GM23338 (cell line): ENCODE measurements at regions not wholly inside any gene's neighbourhood (a gene's known extent, or its start where the extent isn't known, plus 50 kb on each side); places are given as distances from the start of the nearest gene placed in this dataset.

Experiments used
- ATAC-seq: fragments of 200-7000 bp; cut with Tn5 transposase; 3 replicates; pipeline ENCODE4 v1.9.1; 2020
- DNase-seq: peaks from one replicate; pipeline ENCODE4 v3.0.0-alpha.2; 2015; ENCODE audit warnings: low spot score
- H2AFZ ChIP-seq: fragments of 200-600 bp; sonication (generic); 2 replicates; pipeline ENCODE4 v1.8.0; 2016; ENCODE audit warnings: antibody characterized with exemption, mild to moderate bottlenecking, moderate library complexity
- H3F3A ChIP-seq: fragments of 200-600 bp; sonication (generic); replicated peaks from 2 replicates; pipeline ENCODE4 v1.8.0; 2017; ENCODE audit warnings: antibody characterized with exemption, mixed run types, low read depth
- H3K27ac ChIP-seq: fragments of 200-600 bp; sonication (generic); 2 replicates; pipeline ENCODE4 v1.6.1; 2016; ENCODE audit warnings: low read depth
- H3K27me3 ChIP-seq: fragments of 200-600 bp; sonication (generic); 2 replicates; pipeline ENCODE4 v1.8.0; 2016; ENCODE audit warnings: mild to moderate bottlenecking, mixed run types, moderate library complexity; ENCODE audit not compliant: insufficient read depth
- H3K36me3 ChIP-seq: fragments of 200-600 bp; sonication (generic); 2 replicates; pipeline ENCODE4 v1.8.0; 2016; ENCODE audit warnings: mild to moderate bottlenecking; ENCODE audit not compliant: insufficient read depth
- H3K4me1 ChIP-seq: fragments of 200-600 bp; sonication (generic); 2 replicates; pipeline ENCODE4 v1.8.0; 2016; ENCODE audit warnings: mild to moderate bottlenecking, moderate library complexity; ENCODE audit not compliant: insufficient read depth
- H3K4me2 ChIP-seq: fragments of 200-600 bp; sonication (generic); 2 replicates; pipeline ENCODE4 v1.7.1; 2017; ENCODE audit warnings: mixed run types
- H3K4me3 ChIP-seq: fragments of 200-600 bp; sonication (generic); 2 replicates; pipeline ENCODE4 v1.6.1; 2016; ENCODE audit warnings: mixed run types
- H3K79me2 ChIP-seq: fragments of 200-600 bp; sonication (generic); replicated peaks from 2 replicates; pipeline ENCODE4 v1.8.0; 2017; ENCODE audit warnings: mild to moderate bottlenecking; ENCODE audit not compliant: insufficient read depth
- H3K9me2 ChIP-seq: fragments of 200-600 bp; sonication (generic); 2 replicates; pipeline ENCODE4 v1.8.0; 2017; ENCODE audit not compliant: insufficient read depth
- H4K20me1 ChIP-seq: fragments of 200-600 bp; sonication (generic); replicated peaks from 2 replicates; pipeline ENCODE4 v1.8.0; 2017; ENCODE audit warnings: mild to moderate bottlenecking; ENCODE audit not compliant: insufficient read depth
- H3K27ac Mint-ChIP-seq: 2 replicates; pipeline ENCODE4 v1.8.0; 2020; ENCODE audit warnings: inconsistent platforms, mild to moderate bottlenecking, moderate library complexity, mixed read lengths
- H3K27me3 Mint-ChIP-seq: 3 replicates; pipeline ENCODE4 v1.8.0; 2022; ENCODE audit warnings: low read depth, mild to moderate bottlenecking, moderate library complexity, mixed read lengths, inconsistent platforms; ENCODE audit not compliant: insufficient read depth, poor library complexity
- H3K36me3 Mint-ChIP-seq: 3 replicates; pipeline ENCODE4 v1.8.0; 2021; ENCODE audit warnings: low read depth, mild to moderate bottlenecking, inconsistent platforms, moderate library complexity, mixed read lengths
- H3K4me1 Mint-ChIP-seq: 3 replicates; pipeline ENCODE4 v1.8.0; 2020; ENCODE audit warnings: mild to moderate bottlenecking, inconsistent platforms, mixed read lengths
- H3K4me3 Mint-ChIP-seq: 3 replicates; pipeline ENCODE4 v1.8.0; 2021; ENCODE audit warnings: moderate library complexity, mild to moderate bottlenecking, inconsistent platforms, mixed read lengths
- H3K9me3 Mint-ChIP-seq: 3 replicates; pipeline ENCODE4 v1.8.0; 2020; ENCODE audit warnings: moderate library complexity, mild to moderate bottlenecking, inconsistent platforms, mixed read lengths
- CREB1 ChIP-seq: fragments of 250-450 bp; sonication (Bioruptor Pico); IDR thresholded peaks from 2 replicates; pipeline ENCODE4 v1.5.0; 2020; ENCODE audit warnings: low read depth, mild to moderate bottlenecking, moderate library complexity
- CTCF ChIP-seq, 2 experiments: fragments of 200-600 bp in 1 of 2; sonication (generic) in 1 of 2; conservative IDR thresholded peaks; 2 replicates each; pipeline versions ENCODE4 v1.5.1 to v1.6.1; 2016 to 2017; ENCODE audit warnings: antibody characterized with exemption in 2 of 2, low read depth in 2 of 2, mild to moderate bottlenecking in 2 of 2, moderate library complexity in 1 of 2
- EZH2 ChIP-seq: fragments of 200-600 bp; sonication (generic); IDR thresholded peaks from one replicate; pipeline ENCODE4 v1.8.0; 2017; ENCODE audit warnings: antibody characterized with exemption, mild to moderate bottlenecking, low read depth; ENCODE audit not compliant: unreplicated experiment
- EZH2phosphoT487 ChIP-seq: fragments of 200-600 bp; sonication (generic); IDR thresholded peaks from one replicate; pipeline ENCODE4 v1.8.1; 2018; ENCODE audit warnings: antibody characterized with exemption; ENCODE audit not compliant: unreplicated experiment
- JUNB ChIP-seq: IDR thresholded peaks from one replicate; pipeline ENCODE4 v1.6.1; 2016; ENCODE audit warnings: antibody characterized with exemption; ENCODE audit not compliant: unreplicated experiment
- NANOG ChIP-seq: IDR thresholded peaks from 2 replicates; pipeline ENCODE4 v1.6.1; 2016; ENCODE audit warnings: antibody characterized with exemption, borderline replicate concordance
- POLR2AphosphoS5 ChIP-seq: IDR thresholded peaks from 2 replicates; pipeline ENCODE4 v1.6.1; 2016; ENCODE audit warnings: antibody characterized with exemption, low read depth
- REST ChIP-seq: IDR thresholded peaks from one replicate; pipeline ENCODE4 v1.6.1; 2018; ENCODE audit warnings: antibody characterized with exemption; ENCODE audit not compliant: unreplicated experiment
- STAT1 ChIP-seq: IDR thresholded peaks from one replicate; pipeline ENCODE4 v1.6.1; 2016; ENCODE audit warnings: antibody characterized with exemption; ENCODE audit not compliant: unreplicated experiment
- ZNF114 ChIP-seq: fragments of 250-450 bp; sonication (Bioruptor Pico); IDR thresholded peaks from 2 replicates; pipeline ENCODE4 v1.5.0; 2020; ENCODE audit warnings: mild to moderate bottlenecking, moderate library complexity
- ZNF331 ChIP-seq: fragments of 250-450 bp; sonication (Bioruptor Pico); IDR thresholded peaks from 2 replicates; pipeline ENCODE4 v1.5.0; 2020; ENCODE audit warnings: low read depth, mild to moderate bottlenecking, moderate library complexity
- TF ChIP-seq, protein P1 (sequence below): fragments of 250-450 bp; sonication (Bioruptor Pico); IDR thresholded peaks from 2 replicates; pipeline ENCODE4 v1.5.0; 2020; ENCODE audit warnings: mild to moderate bottlenecking, moderate library complexity
- TF ChIP-seq, protein P2 (sequence below): IDR thresholded peaks from 2 replicates; pipeline ENCODE4 v1.6.1; 2016; ENCODE audit warnings: antibody characterized with exemption

- H3K9me2 ChIP-seq: no peaks in the 10 kb centered on the region
- Mint-ChIP-seq H3K27me3 (no peaks in the 10 kb centered on the region), H3K4me1 (peaks cover 9% of the 10 kb centered on the region; the same call in 2 of the 3 replicates), H3K9me3 (peaks cover 74% of the 10 kb centered on the region), H3K27ac (no peak overlapping the region), H3K4me3 (no peak overlapping the region), H3K36me3 (peaks cover 9% of the 10 kb centered on the region; the same call in 2 of the 3 replicates)
- H3K4me2 ChIP-seq: no peak overlapping the region
- H3K36me3 ChIP-seq: peaks cover 3% of the 10 kb centered on the region; the same call in 1 of the 2 replicates
- no peaks in the 10 kb centered on the region for H3F3A ChIP-seq
- no peak for DNase-seq
- H2AFZ ChIP-seq: no peak overlapping the region
- ATAC-seq: no peak
- no peaks in the 10 kb centered on the region for H3K27me3 ChIP-seq
- TF ChIP-seq CREB1 (CRISPR knock-in tag) (no peak), EZH2 (no peak), POLR2AphosphoS5 (no peak), EZH2phosphoT487 (no peak), ZNF331 (no peak), CTCF (conservative IDR thresholded peaks at IDR 0.05; ENCODE audit: low read depth in 2 of 2) (no peak), JUNB (no peak), NANOG (no peak), ZNF114 (CRISPR knock-in tag) (no peak), REST (no peak), STAT1 (no peak)
- TF ChIP-seq, protein P1, sequence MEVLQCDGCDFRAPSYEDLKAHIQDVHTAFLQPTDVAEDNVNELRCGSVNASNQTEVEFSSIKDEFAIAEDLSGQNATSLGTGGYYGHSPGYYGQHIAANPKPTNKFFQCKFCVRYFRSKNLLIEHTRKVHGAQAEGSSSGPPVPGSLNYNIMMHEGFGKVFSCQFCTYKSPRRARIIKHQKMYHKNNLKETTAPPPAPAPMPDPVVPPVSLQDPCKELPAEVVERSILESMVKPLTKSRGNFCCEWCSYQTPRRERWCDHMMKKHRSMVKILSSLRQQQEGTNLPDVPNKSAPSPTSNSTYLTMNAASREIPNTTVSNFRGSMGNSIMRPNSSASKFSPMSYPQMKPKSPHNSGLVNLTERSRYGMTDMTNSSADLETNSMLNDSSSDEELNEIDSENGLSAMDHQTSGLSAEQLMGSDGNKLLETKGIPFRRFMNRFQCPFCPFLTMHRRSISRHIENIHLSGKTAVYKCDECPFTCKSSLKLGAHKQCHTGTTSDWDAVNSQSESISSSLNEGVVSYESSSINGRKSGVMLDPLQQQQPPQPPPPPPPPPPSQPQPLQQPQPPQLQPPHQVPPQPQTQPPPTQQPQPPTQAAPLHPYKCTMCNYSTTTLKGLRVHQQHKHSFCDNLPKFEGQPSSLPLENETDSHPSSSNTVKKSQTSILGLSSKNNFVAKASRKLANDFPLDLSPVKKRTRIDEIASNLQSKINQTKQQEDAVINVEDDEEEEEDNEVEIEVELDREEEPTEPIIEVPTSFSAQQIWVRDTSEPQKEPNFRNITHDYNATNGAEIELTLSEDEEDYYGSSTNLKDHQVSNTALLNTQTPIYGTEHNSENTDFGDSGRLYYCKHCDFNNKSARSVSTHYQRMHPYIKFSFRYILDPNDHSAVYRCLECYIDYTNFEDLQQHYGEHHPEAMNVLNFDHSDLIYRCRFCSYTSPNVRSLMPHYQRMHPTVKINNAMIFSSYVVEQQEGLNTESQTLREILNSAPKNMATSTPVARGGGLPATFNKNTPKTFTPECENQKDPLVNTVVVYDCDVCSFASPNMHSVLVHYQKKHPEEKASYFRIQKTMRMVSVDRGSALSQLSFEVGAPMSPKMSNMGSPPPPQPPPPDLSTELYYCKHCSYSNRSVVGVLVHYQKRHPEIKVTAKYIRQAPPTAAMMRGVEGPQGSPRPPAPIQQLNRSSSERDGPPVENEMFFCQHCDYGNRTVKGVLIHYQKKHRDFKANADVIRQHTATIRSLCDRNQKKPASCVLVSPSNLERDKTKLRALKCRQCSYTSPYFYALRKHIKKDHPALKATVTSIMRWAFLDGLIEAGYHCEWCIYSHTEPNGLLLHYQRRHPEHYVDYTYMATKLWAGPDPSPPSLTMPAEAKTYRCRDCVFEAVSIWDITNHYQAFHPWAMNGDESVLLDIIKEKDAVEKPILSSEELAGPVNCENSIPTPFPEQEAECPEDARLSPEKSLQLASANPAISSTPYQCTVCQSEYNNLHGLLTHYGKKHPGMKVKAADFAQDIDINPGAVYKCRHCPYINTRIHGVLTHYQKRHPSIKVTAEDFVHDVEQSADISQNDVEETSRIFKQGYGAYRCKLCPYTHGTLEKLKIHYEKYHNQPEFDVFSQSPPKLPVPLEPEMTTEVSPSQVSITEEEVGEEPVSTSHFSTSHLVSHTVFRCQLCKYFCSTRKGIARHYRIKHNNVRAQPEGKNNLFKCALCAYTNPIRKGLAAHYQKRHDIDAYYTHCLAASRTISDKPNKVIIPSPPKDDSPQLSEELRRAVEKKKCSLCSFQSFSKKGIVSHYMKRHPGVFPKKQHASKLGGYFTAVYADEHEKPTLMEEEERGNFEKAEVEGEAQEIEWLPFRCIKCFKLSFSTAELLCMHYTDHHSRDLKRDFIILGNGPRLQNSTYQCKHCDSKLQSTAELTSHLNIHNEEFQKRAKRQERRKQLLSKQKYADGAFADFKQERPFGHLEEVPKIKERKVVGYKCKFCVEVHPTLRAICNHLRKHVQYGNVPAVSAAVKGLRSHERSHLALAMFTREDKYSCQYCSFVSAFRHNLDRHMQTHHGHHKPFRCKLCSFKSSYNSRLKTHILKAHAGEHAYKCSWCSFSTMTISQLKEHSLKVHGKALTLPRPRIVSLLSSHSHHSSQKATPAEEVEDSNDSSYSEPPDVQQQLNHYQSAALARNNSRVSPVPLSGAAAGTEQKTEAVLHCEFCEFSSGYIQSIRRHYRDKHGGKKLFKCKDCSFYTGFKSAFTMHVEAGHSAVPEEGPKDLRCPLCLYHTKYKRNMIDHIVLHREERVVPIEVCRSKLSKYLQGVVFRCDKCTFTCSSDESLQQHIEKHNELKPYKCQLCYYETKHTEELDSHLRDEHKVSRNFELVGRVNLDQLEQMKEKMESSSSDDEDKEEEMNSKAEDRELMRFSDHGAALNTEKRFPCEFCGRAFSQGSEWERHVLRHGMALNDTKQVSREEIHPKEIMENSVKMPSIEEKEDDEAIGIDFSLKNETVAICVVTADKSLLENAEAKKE (CRISPR knock-in tag): no peak
- TF ChIP-seq, protein P2, sequence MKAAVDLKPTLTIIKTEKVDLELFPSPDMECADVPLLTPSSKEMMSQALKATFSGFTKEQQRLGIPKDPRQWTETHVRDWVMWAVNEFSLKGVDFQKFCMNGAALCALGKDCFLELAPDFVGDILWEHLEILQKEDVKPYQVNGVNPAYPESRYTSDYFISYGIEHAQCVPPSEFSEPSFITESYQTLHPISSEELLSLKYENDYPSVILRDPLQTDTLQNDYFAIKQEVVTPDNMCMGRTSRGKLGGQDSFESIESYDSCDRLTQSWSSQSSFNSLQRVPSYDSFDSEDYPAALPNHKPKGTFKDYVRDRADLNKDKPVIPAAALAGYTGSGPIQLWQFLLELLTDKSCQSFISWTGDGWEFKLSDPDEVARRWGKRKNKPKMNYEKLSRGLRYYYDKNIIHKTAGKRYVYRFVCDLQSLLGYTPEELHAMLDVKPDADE: no peak
- H3K4me1 ChIP-seq: no peaks in the 10 kb centered on the region
- H3K4me3 ChIP-seq: no peak overlapping the region
- no peaks in the 10 kb centered on the region for H4K20me1 ChIP-seq
- no peaks in the 10 kb centered on the region for H3K79me2 ChIP-seq
- no peak overlapping the region for H3K27ac ChIP-seq
Observed at GRCh38 chr3:6526861-6527260, 334.1 kb upstream of the GRM7 start.
